Left renal pelvis (tissue), 4 donors: ENCODE measurements at regions not wholly inside any gene's neighbourhood (a gene's known extent, or its start where the extent isn't known, plus 50 kb on each side); places are given as distances from the start of the nearest gene placed in this dataset.

Experiments
- DNase-seq, 4 donors: peaks; one replicate each; pipeline ENCODE4 v3.0.0-alpha.2; 2013; ENCODE audit warnings: low read depth in 4 of 4, low spot score in 3 of 4

GRCh38 chr13:73388586-73388985 is 329.8 kb downstream of the KLF5 start:
- DNase-seq, result no peak

- DNase-seq, result no peak
Observed at GRCh38 chr13:73387318-73387717, 328.5 kb downstream of the KLF5 start.

- no peak for DNase-seq
Observed at GRCh38 chr13:73385848-73386247, 327.0 kb downstream of the KLF5 start.

- no peak for DNase-seq
Observed at GRCh38 chr13:73372666-73373627, 314.1 kb downstream of the KLF5 start.

- no peak for DNase-seq
Observed at GRCh38 chr13:73370066-73370465, 311.3 kb downstream of the KLF5 start.

GRCh38 chr13:73369095-73369494 is 310.3 kb downstream of the KLF5 start:
- DNase-seq, result no peak

- DNase-seq, result no peak
Observed at GRCh38 chr13:73368608-73369007, 309.8 kb downstream of the KLF5 start.

- no peak for DNase-seq
Observed at GRCh38 chr13:73367886-73368285, 309.1 kb downstream of the KLF5 start.

- no peak for DNase-seq
Observed at GRCh38 chr13:73366241-73366640, 307.4 kb downstream of the KLF5 start.

- DNase-seq, result no peak
Observed at GRCh38 chr13:73365681-73366080, 306.9 kb downstream of the KLF5 start.

GRCh38 chr13:73365252-73365651 is 306.4 kb downstream of the KLF5 start:
- no peak for DNase-seq

GRCh38 chr13:73364736-73365135 is 305.9 kb downstream of the KLF5 start:
- no peak for DNase-seq

- no peak for DNase-seq
Observed at GRCh38 chr13:73358606-73359095, 299.8 kb downstream of the KLF5 start.

- no peak for DNase-seq
Observed at GRCh38 chr13:73355134-73355533, 296.3 kb downstream of the KLF5 start.

- DNase-seq, result no peak
Observed at GRCh38 chr13:73351730-73352129, 292.9 kb downstream of the KLF5 start.

GRCh38 chr13:73341748-73342147 is 282.9 kb downstream of the KLF5 start:
- DNase-seq, result no peak

- no peak for DNase-seq
Observed at GRCh38 chr13:73340069-73340468, 281.3 kb downstream of the KLF5 start.

GRCh38 chr13:73339086-73339485 is 280.3 kb downstream of the KLF5 start:
- DNase-seq, result no peak

GRCh38 chr13:73338389-73338788 is 279.6 kb downstream of the KLF5 start:
- DNase-seq, result no peak

- DNase-seq, result no peak
Observed at GRCh38 chr13:73337532-73337931, 278.7 kb downstream of the KLF5 start.

- DNase-seq, result no peak
Observed at GRCh38 chr13:73336773-73337172, 278.0 kb downstream of the KLF5 start.

GRCh38 chr13:73335944-73336343 is 277.1 kb downstream of the KLF5 start:
- no peak for DNase-seq
